Ishikawa (cell line): ENCODE measurements at regions not wholly inside any gene's neighbourhood (a gene's known extent, or its start where the extent isn't known, plus 50 kb on each side); places are given as distances from the start of the nearest gene placed in this dataset.

Experiments used
- CREB1 ChIP-seq: IDR thresholded peaks from 2 replicates; pipeline ENCODE4 v1.6.1; 2012; ENCODE audit warnings: low read depth
- EGR1 ChIP-seq: IDR thresholded peaks from 2 replicates; pipeline ENCODE4 v1.6.1; 2012
- EP300 ChIP-seq: IDR thresholded peaks from 2 replicates; pipeline ENCODE4 v1.6.1; 2012; ENCODE audit warnings: borderline replicate concordance
- FOXM1 ChIP-seq: IDR thresholded peaks from 2 replicates; pipeline ENCODE4 v1.6.1; 2012; ENCODE audit warnings: low read depth, borderline replicate concordance
- NFIC ChIP-seq: IDR thresholded peaks from 2 replicates; pipeline ENCODE4 v1.6.1; 2012
- RAD21 ChIP-seq: IDR thresholded peaks from 2 replicates; pipeline ENCODE4 v1.6.1; 2012; ENCODE audit warnings: low read depth
- REST ChIP-seq: IDR thresholded peaks from 2 replicates; pipeline ENCODE4 v1.6.1; 2012; ENCODE audit warnings: low read depth, mild to moderate bottlenecking
- TAF1 ChIP-seq: IDR thresholded peaks from 2 replicates; pipeline ENCODE4 v1.6.1; 2012; ENCODE audit warnings: low read depth, mild to moderate bottlenecking
- TEAD4 ChIP-seq: IDR thresholded peaks from 2 replicates; pipeline ENCODE4 v1.6.1; 2012
- ZBTB7A ChIP-seq: IDR thresholded peaks from 2 replicates; pipeline ENCODE4 v1.6.1; 2012; ENCODE audit warnings: low read depth
- TF ChIP-seq, protein P1 (sequence below): IDR thresholded peaks from 2 replicates; pipeline ENCODE4 v1.6.1; 2012
- TF ChIP-seq, protein P2 (sequence below): IDR thresholded peaks from 2 replicates; pipeline ENCODE4 v1.6.1; 2012

GRCh38 chr2:234302664-234302991 is 194.3 kb downstream of the ARL4C start:
- no peak for TF ChIP-seq RAD21
- TF ChIP-seq FOXM1, result no peak
- TF ChIP-seq REST, result no peak
- TF ChIP-seq, protein P1, sequence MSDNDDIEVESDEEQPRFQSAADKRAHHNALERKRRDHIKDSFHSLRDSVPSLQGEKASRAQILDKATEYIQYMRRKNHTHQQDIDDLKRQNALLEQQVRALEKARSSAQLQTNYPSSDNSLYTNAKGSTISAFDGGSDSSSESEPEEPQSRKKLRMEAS, result no peak
- TF ChIP-seq TAF1, result no peak
- no peak for TF ChIP-seq EP300
- no peak for TF ChIP-seq EGR1
- no peak for TF ChIP-seq NFIC
- no peak for TF ChIP-seq TEAD4
- TF ChIP-seq, protein P2, sequence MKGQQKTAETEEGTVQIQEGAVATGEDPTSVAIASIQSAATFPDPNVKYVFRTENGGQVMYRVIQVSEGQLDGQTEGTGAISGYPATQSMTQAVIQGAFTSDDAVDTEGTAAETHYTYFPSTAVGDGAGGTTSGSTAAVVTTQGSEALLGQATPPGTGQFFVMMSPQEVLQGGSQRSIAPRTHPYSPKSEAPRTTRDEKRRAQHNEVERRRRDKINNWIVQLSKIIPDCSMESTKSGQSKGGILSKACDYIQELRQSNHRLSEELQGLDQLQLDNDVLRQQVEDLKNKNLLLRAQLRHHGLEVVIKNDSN, result no peak
- TF ChIP-seq CREB1, result no peak
- no peak for TF ChIP-seq ZBTB7A
